Posterior cingulate gyrus (tissue), 11 donors: ENCODE measurements at regions not wholly inside any gene's neighbourhood (a gene's known extent, or its start where the extent isn't known, plus 50 kb on each side); places are given as distances from the start of the nearest gene placed in this dataset.
A peak's percentile ranks its signal among the peaks of the same experiment; 100 is the strongest.

Source experiments
- DNase-seq, 10 donors: peaks; one replicate each; pipeline versions ENCODE4 v3.0.0 to v3.0.0-alpha.2; 2020 to 2021; ENCODE audit warnings: mixed read lengths in 3 of 10
- intact Hi-C: fragments of 100-400 bp; cut with DNase I; formaldehyde crosslinking; loops from one replicate; pipeline ENCODE4 v1.15.1; 2023

DNA sequence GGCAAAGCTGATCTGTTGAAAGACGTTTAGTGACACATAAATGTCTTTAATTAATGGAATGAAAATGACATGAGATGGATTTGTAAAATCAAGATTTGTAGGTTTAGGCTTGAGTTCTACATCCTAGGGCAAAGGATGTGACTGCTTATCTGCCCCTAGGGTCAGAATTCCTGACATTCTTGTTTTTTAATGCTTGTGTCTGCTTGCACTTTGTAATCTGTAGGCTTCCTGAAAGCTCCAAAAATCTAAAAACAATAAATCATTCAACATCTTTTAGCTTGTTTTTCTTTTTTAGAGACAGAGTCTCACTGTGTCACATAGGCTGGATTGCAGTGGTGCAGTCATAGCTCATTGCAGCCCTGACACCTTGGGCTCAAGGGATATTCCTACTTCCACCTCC is 107.9 kb upstream of the MLIP start:
- DNase-seq: no peak
- intact Hi-C loops: no loop called here

DNA sequence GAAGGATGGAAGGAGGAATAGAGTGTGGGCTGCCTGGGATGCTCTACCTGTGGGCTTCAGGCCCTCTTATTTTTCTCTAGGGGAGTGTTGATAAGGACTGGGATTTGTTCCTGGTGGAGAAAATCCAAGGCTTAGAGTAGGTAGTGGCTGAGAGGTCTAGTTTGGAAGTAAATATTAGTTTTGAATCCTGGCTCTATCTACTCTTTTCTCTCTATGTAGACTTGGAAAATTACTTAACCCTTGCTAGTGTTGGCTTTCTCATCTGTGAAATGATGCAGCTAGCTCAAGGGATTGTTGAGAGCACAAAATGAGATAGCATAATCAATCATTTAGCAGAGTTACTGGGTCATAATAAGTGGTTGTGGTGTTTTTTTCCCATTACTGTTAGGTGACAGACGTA is 102.7 kb upstream of the MLIP start:
- no peak for DNase-seq
- intact Hi-C loops: no loop called here

DNA sequence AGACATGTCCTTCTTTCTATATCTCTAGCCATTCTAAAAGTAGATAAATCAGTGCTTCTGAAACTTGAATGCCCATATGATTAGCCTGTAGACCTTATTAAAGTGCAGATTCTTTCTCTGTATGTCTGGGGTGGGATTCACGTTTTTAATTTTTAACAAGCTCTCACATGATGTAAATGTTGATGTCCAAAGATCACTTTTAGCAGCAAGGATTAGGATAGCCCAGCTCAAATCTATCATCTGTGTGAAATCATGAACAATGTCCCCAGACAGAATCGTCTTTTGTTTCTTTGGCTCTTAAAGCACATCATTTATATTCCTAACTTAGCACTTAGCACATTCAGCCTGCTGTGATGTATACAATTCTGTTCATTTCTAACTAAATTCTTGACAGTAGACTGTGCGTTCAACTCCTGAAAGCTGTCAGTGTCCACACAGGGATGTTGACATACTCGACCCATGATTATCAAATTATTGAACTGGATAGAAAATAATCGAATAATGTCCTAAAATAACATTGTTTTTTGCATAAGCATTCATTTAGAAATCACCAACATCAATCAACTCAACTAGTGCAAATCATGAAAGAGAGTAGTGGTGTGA is 102.1 kb upstream of the MLIP start:
- no peak for DNase-seq
- intact Hi-C loops: no loop called here

DNA sequence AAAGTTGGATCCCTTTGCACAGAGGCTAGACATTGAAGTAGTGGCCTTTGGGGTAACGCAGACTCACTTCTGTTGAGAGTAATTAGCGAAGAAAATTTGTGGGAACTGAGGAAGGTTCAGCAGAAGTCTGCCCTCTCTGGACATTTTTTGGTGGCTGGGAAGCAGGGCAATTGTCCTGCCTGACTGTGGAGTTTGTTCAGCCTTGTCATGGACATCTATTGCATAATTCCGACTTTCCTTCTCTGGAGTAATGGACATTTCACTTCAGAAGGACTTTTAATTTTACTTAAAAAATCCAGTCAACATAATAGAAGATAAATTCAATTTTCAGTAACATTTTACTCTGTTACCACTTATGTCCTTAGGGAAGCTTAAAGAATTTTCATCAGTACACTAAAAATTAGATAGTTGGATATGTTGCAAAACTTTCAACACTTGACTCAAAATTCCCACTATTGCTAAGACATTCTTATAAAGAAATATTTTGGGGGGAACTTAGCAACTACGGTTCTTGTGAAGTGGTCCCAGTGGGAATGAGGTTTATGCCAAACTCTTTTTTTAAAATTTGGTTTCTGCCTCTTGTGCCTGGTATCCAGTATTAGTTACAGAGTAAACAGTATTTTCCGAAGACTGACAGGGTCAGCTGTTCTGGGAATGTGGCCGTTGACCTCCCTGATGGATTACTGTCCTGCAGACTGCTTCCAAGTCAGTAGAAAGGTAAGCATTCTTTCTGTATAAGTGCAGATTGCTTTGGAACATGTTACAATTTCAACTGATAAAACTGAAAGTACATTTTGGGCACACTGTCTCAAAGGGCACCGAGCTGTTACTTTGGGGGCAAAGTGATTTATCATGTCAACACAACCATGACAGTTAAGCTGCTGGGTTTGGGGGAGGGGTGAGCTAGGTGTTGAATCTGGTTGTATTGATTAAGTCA is 100.6 kb upstream of the MLIP start:
- no peak for DNase-seq
- intact Hi-C loops: no loop called here

DNA sequence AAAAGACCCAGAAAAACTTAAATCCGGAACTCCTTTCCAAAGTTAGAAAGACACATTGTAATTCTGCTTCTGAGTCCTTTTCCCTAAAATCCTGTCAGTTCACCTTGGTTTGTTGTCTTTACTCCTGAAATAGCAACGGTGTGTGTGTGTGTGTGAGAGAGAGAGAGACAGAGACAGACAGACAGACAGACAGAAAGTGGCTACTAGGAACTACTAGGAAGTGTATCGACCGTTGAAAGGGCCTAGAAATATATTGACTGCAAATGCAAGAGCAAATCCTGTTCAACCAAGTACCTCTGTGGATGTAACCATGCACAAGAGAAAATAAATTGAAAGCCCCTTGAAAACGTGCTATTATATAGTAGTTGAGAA is 100.0 kb upstream of the MLIP start:
- intact Hi-C loops: no loop called here

DNA sequence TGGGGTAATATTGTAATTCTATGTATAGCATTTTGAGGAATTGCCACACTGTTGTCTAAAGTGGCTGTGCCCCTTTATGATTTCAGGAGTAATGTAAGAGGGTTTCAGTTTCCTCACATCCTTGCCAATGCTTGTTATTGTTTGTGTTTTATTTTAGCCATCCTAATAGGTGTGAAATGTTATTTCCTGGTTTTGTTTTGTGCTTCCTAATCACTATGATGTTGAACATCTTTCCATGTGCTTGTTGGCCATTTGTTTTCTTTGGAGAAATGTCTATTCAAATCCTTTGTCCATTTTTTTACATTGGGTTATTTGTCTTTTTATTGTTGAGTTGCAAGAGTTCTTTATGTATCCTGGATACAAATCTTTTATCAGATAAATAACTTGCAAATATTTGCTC is 97.3 kb upstream of the MLIP start:
- no peak for DNase-seq
- intact Hi-C loops: no loop called here

More for the DNA sequence above, 100.0 kb upstream of the MLIP start:
- no peak for DNase-seq

DNA sequence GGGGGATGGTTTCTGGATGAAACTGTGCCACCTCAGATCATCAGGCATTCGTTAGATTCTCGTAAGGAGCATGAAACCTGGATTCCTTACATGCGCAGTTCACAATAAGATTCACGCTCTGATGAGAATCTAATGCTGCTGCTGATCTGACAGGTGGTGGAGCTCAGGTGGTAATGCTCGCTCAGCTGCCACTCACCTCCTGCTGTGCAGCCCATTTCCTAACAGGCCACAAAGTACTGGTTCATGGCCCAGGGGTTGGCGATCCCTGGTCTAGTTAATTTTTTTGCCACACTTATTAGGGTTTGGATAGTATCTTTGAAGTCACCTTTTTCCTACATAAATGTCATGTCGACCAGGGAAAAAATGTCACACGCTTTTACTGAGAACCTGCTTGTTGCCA is 96.8 kb upstream of the MLIP start:
- no peak for DNase-seq
- intact Hi-C loops: no loop called here

DNA sequence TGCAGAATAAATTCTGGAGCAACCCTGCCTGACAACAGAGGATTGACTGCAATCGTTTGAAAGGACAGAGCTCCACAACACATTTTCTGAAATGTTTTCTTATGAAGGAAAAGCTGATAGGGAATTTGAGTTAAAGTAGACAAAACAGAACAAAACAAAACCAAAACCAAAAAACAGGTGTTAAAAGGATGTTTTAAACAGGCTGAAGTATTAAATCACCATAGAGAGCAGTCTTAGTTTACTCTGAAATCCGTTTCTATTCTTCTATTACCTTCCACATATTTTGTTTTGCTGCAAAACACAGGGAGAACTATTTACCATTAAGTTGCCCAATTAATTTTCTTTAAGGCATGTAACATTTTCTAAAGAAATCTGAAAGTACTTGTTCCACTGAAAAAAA is 93.4 kb upstream of the MLIP start:
- intact Hi-C loops: no loop called here
- DNase-seq: no peak

DNA sequence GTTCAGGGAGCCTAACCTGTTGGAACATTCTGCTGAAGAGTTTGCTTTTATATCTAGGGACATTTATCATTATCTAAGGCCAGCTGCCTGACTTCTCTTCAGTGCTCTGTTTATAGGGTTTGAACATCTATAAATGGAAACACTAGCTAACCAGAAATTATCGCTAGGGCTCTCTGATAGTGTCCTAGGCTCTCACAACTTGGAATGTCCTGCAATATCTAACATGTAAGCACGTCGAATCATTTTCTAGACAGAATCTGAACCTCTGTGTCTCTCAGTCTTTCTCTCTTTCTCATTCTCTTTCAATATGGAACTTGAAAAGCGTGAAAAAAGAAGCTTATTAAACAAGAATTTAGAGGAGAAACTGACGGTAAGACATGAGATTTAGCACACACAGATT is 92.5 kb upstream of the MLIP start:
- DNase-seq: no peak
- intact Hi-C loops: no loop called here

DNA sequence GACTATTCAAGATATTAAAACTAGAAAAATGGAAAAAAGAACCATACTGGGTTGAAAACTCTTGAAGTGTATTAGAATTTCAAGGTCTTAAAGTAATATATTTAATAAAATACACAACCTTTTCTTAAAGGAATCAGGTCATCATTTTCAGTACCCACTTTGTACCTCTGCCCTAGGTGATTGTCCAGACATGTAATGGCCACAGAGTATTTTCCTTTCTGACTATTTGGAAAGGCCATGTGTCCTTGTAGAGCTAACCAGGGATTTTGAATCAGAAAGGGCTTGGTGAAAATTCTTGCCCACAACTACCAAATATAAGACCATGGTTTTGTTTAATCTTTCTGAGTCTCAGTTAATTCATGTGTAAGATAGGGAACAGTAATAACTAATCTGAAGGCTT is 91.4 kb upstream of the MLIP start:
- no peak for DNase-seq
- intact Hi-C loops: no loop called here

DNA sequence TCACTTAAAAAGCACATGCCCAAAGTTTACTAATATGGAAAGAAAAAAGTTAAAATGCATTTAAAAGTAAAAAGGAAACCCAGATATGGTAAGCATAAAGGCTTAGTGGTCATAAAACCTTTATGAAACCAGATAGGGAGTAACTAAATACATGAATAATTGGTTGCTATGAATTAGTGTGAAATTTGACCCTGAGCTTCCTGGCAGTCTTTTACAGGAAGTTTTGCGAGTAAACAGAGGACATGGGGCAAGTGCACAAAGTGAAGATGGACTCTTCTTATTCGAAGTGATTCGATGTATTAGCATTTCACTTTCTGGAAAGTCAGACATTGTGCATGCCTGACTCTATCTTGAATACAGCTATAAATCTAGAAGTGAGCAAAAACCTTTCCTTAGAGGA is 90.9 kb upstream of the MLIP start:
- no peak for DNase-seq
- intact Hi-C loops: no loop called here

DNA sequence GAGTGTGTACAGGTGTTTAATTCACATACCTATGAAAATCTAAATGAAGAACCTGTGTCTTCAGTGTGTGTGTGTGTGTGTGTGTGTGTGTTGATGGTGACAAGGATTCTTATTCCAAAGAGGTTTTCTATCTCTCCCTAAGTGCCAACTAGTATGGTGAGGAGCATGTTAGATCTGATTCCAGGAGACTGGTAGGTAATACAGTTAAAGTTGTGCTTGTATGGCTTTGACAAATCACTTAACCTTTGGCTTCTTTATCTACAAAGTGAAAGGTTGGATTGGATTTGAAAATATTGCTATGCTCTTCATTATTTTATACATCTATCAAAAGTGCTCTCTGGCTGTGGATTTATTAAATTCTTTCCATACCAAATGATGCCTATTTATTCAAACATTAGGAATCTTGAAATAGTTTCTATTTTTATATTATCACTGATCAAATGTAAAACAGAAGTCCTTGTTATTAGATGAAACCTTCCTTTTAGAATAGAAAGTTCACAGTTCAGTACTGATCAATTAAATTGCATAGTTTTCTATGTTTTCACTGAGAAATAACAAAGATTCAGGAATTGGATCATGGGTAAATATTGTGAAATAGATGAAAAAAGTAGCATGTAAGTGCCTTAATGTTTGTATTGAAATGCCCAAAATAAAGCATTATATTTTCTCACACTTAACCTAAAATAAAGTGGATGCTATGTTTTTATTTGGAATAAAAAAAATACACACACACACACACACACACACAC is 84.4 kb upstream of the MLIP start:
- no peak for DNase-seq
- intact Hi-C loops: no loop called here

DNA sequence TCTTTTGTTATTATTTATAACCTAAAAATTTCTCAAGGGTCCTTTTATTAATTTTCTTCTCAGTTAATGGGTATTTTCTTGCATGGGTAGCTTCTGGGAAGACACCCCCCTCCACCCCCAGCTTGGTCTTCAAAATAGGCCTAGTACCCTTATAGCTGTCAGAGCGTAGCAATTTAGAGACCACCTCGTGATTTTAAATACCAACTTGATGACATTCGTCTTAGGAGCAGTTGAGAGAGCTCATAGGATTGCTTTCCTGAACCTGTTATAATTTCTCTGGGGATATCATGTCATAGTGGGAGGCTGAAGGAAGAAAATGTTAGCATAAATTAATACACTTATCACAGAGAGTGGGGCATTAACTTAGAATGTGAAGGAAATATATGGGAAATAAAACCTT is 83.1 kb upstream of the MLIP start:
- intact Hi-C loops: no loop called here
- no peak for DNase-seq

DNA sequence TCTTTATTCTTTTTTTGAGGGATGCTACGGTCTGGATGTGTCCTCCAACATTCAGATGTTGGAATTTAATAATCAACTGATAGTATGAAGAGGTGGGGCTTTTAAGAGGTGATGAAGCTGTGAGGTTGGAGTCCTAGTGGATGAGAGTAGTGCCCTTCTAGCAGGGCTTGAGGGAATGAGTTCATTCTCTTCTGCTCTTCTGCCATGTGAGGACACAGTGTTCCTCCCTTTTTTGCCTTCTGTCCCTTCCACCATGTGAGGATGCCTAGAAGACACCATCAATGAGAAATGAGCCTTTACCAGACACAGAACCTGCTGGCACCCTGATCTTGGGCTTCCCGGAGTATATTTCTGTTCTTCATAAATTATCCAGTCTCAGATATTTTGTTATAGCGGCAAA is 82.1 kb upstream of the MLIP start:
- intact Hi-C loops: no loop called here
- DNase-seq: no peak

DNA sequence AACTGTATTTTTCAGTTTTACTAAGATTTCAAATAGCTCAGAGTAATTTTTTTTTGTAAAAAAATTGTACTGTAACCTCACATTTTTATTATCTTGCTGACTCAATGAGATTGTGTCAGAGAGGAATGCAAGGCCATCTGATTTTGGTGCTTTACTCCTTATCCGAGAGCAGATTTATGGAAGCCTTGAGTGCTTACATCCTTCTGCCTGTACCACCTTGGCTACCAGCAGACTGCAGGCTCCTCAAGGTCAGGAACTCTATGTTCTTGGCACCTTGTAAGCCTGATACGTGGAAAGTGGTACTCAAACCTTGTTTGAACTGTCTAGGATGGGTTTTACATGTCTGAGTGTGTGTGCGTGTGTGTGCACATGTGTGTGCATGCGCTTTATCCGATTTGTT is 80.1 kb upstream of the MLIP start:
- intact Hi-C loops: no loop called here
- no peak for DNase-seq

DNA sequence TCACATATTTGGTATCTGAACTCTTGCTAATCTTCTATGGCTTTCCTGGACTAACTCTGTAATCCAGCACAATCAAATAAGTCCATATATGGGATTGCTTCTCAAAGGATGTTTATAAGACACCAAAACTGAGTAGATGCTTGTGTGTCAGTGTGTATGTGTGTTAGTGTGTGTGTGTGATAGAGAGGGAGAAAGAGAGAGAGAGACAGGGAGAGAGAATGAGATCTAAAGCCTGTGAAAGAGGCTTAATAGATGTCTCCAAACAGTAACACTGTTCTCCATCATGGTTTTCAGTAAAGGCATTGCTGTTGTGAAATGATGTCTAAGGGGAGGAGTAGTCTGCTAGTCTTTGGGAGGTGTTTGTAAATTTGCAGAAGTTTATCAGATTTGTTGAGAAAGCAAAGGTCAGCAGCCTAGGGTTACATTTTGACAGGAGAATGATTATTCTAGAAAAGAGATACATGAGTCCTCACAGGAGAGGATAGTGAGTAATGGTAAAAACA is 73.9 kb upstream of the MLIP start:
- no peak for DNase-seq
- intact Hi-C loops: no loop called here

DNA sequence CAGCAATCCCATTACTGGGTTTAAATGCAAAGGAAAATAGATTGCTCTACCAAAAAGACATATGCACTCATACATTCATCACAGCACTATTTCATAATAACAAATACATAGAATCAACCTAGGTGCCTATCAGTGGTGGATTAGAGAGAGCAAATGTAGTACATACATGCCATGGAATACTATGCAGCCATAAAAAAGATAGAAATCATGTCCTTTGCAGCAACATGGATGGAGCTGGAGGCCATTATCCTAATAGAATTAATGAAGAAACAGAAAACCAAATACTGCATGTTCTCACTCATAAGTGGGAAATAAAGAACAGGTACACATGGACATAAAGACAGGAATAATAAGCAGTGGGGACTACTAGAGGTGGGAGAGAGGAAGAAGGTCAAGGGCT is 70.7 kb upstream of the MLIP start:
- DNase-seq: no peak
- intact Hi-C loops: no loop called here

DNA sequence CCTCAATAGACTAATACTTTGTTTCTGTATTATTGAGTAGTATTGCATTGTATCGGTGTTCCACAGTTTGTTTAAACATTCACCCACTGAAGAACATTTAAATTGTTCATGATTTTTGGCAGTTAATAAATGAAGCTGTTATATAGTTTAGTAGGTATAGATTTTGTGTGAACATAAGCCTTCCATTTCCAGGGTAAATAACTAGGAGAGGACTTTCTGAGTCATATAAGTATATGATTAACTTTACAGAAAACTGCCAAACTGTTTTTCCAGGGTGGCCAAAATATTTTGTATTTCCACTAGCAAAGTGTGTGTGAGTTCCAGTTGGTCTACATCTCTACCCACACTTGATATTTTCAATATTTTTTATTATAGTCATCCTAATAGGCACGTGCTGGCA is 70.0 kb upstream of the MLIP start:
- intact Hi-C loops: no loop called here
- DNase-seq: no peak

DNA sequence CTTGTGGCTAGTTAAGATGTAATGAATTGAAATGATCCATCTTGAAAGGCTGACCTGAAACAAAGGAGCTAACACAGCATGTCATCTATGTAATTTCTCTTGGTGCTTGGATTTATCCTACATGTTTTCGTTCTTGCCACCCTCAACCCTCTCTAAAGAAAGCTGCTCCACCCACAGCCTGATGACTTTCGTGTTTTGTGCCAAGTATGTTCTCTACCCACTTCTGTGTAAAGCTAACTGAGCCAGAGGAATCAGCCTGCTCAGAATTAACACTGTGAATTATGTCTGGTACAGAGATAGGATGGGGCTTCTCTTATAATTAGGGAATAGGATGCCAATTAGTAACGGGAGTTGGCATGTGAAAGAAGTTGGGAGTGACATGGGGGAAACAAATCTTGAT is 67.9 kb upstream of the MLIP start:
- intact Hi-C loops: no loop called here

DNA sequence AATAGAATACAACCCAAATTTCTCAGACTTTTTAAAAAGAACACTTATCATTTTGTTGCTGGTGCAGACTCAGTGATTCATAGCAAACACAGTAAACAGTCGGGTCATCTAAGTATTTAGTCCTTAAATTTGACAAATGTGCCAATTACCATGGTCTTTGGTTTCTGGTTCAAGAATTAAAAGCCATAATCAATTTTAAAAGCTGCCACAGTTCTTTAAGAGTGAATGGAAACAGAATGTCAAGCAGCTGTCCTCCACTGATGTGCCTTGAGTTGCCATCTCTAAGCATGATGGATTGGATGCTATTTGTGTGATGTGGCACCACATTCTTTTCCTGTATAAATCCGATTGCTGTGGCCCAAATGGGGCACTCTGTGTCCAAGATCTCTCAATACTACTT is 67.2 kb upstream of the MLIP start:
- intact Hi-C loops: no loop called here
- no peak for DNase-seq

More for the DNA sequence above, 67.9 kb upstream of the MLIP start:
- DNase-seq: peak in 2 of 10 donors; percentile 7 to 61

DNA sequence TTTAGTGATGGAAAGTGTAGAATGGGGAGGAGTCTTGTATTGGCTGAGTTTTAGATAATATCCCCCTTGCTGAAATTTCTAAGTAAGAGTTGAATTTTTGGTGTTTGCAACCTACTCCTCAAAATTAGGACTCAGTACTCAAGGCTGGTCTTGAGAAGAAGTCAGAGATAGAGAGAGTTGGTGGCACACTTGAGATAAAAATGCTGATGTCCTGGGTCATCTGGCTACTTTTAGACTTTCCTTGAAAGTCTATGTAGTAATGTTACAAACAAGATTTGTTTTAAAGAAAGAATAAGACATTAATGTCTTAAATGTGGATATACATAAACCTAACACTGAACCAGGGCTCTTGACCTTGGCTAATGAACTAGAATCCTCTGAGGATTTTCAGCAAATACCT is 62.5 kb upstream of the MLIP start:
- intact Hi-C loops: no loop called here
- DNase-seq: no peak

DNA sequence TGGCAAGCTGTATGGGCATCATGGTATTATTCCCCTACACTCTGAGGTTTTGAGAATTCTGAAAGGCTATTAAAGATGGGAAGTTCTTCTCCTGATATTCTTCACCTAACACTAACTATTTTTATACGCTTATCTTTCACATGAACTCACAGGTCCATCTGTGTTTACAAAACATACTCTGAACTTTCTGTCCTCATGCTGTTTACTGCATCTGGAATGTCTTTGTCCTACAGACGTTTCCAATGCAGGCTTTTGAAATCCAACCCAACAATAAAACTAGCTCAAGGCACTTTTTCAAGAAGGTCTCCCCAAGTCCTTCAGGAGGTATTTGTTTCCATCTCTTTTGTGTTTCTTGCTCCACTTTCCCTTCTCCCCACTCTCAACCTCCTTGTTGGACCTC is 60.5 kb upstream of the MLIP start:
- intact Hi-C loops: no loop called here

More for the DNA sequence above, 60.5 kb upstream of the MLIP start:
- DNase-seq: no peak
